H9 (cell line): ENCODE measurements at regions not wholly inside any gene's neighbourhood (a gene's known extent, or its start where the extent isn't known, plus 50 kb on each side); places are given as distances from the start of the nearest gene placed in this dataset.
"Not testable (repeated sequence)": the region's sequence is repeated elsewhere in the genome, so short reads cannot be mapped to it uniquely, and the experiment has no call there.

Source experiments
- DNase-seq: peaks from one replicate; pipeline ENCODE4 v3.0.0-alpha.2; 2017
- H2AFZ ChIP-seq: one replicate; pipeline ENCODE4 v1.6.1; 2013; ENCODE audit warnings: mild to moderate bottlenecking, low read length, control low read depth, moderate library complexity
- H2AK5ac ChIP-seq: 2 replicates; pipeline ENCODE4 v1.6.1; 2013; ENCODE audit warnings: low read length, control low read depth, mixed read lengths; ENCODE audit not compliant: insufficient read length
- H2BK120ac ChIP-seq: one replicate; pipeline ENCODE4 v1.6.1; 2013; ENCODE audit warnings: low read depth, mild to moderate bottlenecking, low read length, control low read depth, inconsistent platforms; ENCODE audit not compliant: poor library complexity, severe bottlenecking
- H2BK12ac ChIP-seq: 2 replicates; pipeline ENCODE4 v1.6.1; 2013; ENCODE audit warnings: low read length, control low read depth, mixed read lengths, low read depth; ENCODE audit not compliant: insufficient read length
- H2BK15ac ChIP-seq: 2 replicates; pipeline ENCODE4 v1.6.1; 2013; ENCODE audit warnings: low read depth, low read length, control low read depth
- H2BK20ac ChIP-seq: one replicate; pipeline ENCODE4 v1.6.1; 2013; ENCODE audit warnings: low read depth, mild to moderate bottlenecking, low read length, control low read depth, inconsistent platforms; ENCODE audit not compliant: poor library complexity, severe bottlenecking
- H2BK5ac ChIP-seq: 2 replicates; pipeline ENCODE4 v1.6.1; 2013; ENCODE audit warnings: low read length, control low read depth, mixed read lengths; ENCODE audit not compliant: insufficient read length
- H3K14ac ChIP-seq: 2 replicates; pipeline ENCODE4 v1.6.1; 2013; ENCODE audit warnings: low read length, control low read depth; ENCODE audit not compliant: insufficient read depth
- H3K18ac ChIP-seq: 2 replicates; pipeline ENCODE4 v1.6.1; 2013; ENCODE audit warnings: low read depth, mild to moderate bottlenecking, mixed read lengths, low read length, control low read depth; ENCODE audit not compliant: insufficient read length
- H3K23ac ChIP-seq: 2 replicates; pipeline ENCODE4 v1.6.1; 2013; ENCODE audit warnings: low read length, control low read depth, mixed read lengths, low read depth; ENCODE audit not compliant: insufficient read length
- H3K23me2 ChIP-seq: 2 replicates; pipeline ENCODE4 v1.6.1; 2013; ENCODE audit warnings: low read depth, mild to moderate bottlenecking, mixed read lengths, low read length, control low read depth; ENCODE audit not compliant: insufficient read length, poor library complexity, severe bottlenecking
- H3K27ac ChIP-seq: 2 replicates; pipeline ENCODE4 v1.5.1; 2013; ENCODE audit warnings: low read length, control low read depth, mixed read lengths, low read depth; ENCODE audit not compliant: insufficient read length
- H3K27me3 ChIP-seq: 2 replicates; pipeline ENCODE4 v1.6.1; 2013; ENCODE audit warnings: low read length, control low read depth, inconsistent platforms; ENCODE audit not compliant: insufficient read depth
- H3K4ac ChIP-seq: 2 replicates; pipeline ENCODE4 v1.6.1; 2013; ENCODE audit warnings: low read depth, mild to moderate bottlenecking, control low read depth, inconsistent platforms, low read length, moderate library complexity
- H3K4me1 ChIP-seq: 2 replicates; pipeline ENCODE4 v1.6.1; 2013; ENCODE audit warnings: low read length, control low read depth, inconsistent platforms; ENCODE audit not compliant: insufficient read depth
- H3K4me2 ChIP-seq: 2 replicates; pipeline ENCODE4 v1.6.1; 2013; ENCODE audit warnings: low read length, control low read depth, mixed read lengths; ENCODE audit not compliant: insufficient read length, insufficient read depth
- H3K56ac ChIP-seq: 2 replicates; pipeline ENCODE4 v1.6.1; 2013; ENCODE audit warnings: low read depth, mild to moderate bottlenecking, mixed read lengths, low read length, control low read depth; ENCODE audit not compliant: insufficient read length
- H3K79me1 ChIP-seq: 2 replicates; pipeline ENCODE4 v1.6.1; 2013; ENCODE audit warnings: low read depth, mild to moderate bottlenecking, moderate library complexity, low read length, control low read depth, inconsistent platforms; ENCODE audit not compliant: insufficient read depth, poor library complexity, severe bottlenecking
- H3K79me2 ChIP-seq: 2 replicates; pipeline ENCODE4 v1.6.1; 2013; ENCODE audit warnings: low read length, control low read depth, inconsistent platforms; ENCODE audit not compliant: insufficient read depth
- H3K9ac ChIP-seq: 2 replicates; pipeline ENCODE4 v1.6.1; 2013; ENCODE audit warnings: low read length, control low read depth, mixed read lengths; ENCODE audit not compliant: insufficient read length; ENCODE audit errors: extremely low read depth
- H3K9me3 ChIP-seq: one replicate; pipeline ENCODE4 v1.6.1; 2013; ENCODE audit warnings: low read depth, low read length, inconsistent platforms; ENCODE audit not compliant: control insufficient read depth
- H3T11ph ChIP-seq: one replicate; pipeline ENCODE4 v1.6.1; 2013; ENCODE audit warnings: mild to moderate bottlenecking, low read length, control low read depth, inconsistent platforms
- H4K20me1 ChIP-seq: one replicate; pipeline ENCODE4 v1.6.1; 2013; ENCODE audit not compliant: control insufficient read depth, insufficient read length, insufficient read depth
- H4K5ac ChIP-seq: 2 replicates; pipeline ENCODE4 v1.6.1; 2013; ENCODE audit warnings: low read depth, mild to moderate bottlenecking, mixed read lengths, low read length, control low read depth; ENCODE audit not compliant: insufficient read length
- H4K8ac ChIP-seq: replicated peaks from 2 replicates; pipeline ENCODE4 v1.6.1; 2013; ENCODE audit warnings: low read length, control low read depth, mixed read lengths, low read depth; ENCODE audit not compliant: insufficient read length
- H4K91ac ChIP-seq: 2 replicates; pipeline ENCODE4 v1.6.1; 2013; ENCODE audit warnings: low read depth, mild to moderate bottlenecking, moderate library complexity, mixed read lengths, low read length, control low read depth; ENCODE audit not compliant: insufficient read length
- H3K27ac Mint-ChIP-seq, 3 experiments: 2 replicates in 2 of 3; 3 replicates in 1 of 3; pipeline ENCODE4 v1.8.0; 2020 to 2021; ENCODE audit warnings: mixed read lengths in 3 of 3, mild to moderate bottlenecking in 1 of 3, moderate library complexity in 1 of 3
- H3K27me3 Mint-ChIP-seq: 2 replicates; pipeline ENCODE4 v1.8.0; 2021; ENCODE audit warnings: low read depth, mild to moderate bottlenecking, moderate library complexity, mixed read lengths
- H3K36me3 Mint-ChIP-seq, 3 experiments: 2 replicates in 2 of 3; 3 replicates in 1 of 3; pipeline ENCODE4 v1.8.0; 2020 to 2021; ENCODE audit warnings: low read depth in 3 of 3, mixed read lengths in 3 of 3; ENCODE audit not compliant: insufficient read depth in 1 of 3
- H3K4me1 Mint-ChIP-seq, 2 experiments: 2 replicates each; pipeline ENCODE4 v1.8.0; 2020; ENCODE audit warnings: mixed read lengths in 2 of 2
- H3K4me3 Mint-ChIP-seq, 2 experiments: 2 replicates in 1 of 2; 3 replicates in 1 of 2; pipeline ENCODE4 v1.8.0; 2020 to 2021; ENCODE audit warnings: mild to moderate bottlenecking in 2 of 2, mixed read lengths in 2 of 2, moderate library complexity in 1 of 2
- H3K9me3 Mint-ChIP-seq, 2 experiments: 2 replicates in 1 of 2; 3 replicates in 1 of 2; pipeline ENCODE4 v1.8.0; 2020; ENCODE audit warnings: mild to moderate bottlenecking in 2 of 2, mixed read lengths in 2 of 2, moderate library complexity in 1 of 2
- WGBS: extraction: QIAGEN DNeasy Blood & Tissue Kit; methylation state at CpG from one replicate; pipeline ENCODE4 v1.1.7; 2013; ENCODE audit warnings: missing lambda C conversion rate, low lambda C conversion rate, mixed read lengths; ENCODE audit not compliant: insufficient read length; ENCODE audit errors: extremely low coverage; 5-methylcytosine and 5-hydroxymethylcytosine counted together
- TF ChIP-seq, protein P1 (sequence below): fragments of 200-600 bp; sonication (generic); conservative IDR thresholded peaks from 3 replicates; pipeline ENCODE4 v1.8.0; 2021; ENCODE audit warnings: antibody characterized with exemption, mild to moderate bottlenecking

DNA sequence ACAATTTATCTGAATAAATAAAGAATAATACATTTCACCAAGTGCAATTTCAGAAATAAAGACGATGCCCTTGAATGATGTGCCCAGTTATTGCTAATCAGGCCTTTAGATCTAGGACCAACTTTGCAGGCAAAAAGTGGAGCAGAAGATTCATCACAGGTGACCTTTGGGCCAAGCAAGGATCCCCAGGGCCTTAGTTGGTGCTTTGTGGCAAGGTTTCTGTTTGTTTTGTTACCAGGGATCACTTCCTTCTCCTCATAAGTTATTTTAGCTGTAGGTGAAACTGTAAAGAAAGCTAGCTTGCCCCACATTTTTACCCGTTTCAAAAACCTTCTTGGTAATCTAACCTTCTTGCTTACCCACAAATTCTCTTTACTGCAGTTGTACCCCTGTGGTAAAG is 323.2 kb downstream of the NEBL start:
- H3K9me3 ChIP-seq = no peaks in the 10 kb centered on the region
- no peak overlapping the region for H3K27ac Mint-ChIP-seq

DNA sequence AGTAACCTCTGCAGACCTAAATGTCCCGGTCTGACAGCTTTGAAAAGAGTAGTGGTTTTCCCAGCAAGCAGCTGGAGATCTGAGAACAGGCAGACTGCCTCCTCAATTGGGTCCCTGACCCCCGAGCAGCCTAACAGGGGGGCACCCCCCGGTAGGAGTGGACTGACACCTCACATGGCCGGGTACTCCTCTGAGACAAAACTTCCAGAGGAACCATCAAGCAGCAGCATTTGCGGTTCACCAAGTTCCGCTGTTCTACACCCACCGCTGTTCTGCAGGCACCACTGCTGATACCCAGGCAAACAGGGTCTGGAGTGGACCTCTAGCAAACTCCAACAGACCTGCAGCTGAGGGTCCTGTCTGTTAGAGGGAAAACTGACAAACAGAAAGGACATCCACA is 341.1 kb downstream of the NEBL start:
- not testable (repeated sequence) for H3K4me2 ChIP-seq, H2AFZ ChIP-seq, H3K79me1 ChIP-seq, H3K23ac ChIP-seq, H3K9me3 ChIP-seq, H3K27me3 ChIP-seq, H3K4me1 ChIP-seq, H3T11ph ChIP-seq, H4K20me1 ChIP-seq, H3K27me3 Mint-ChIP-seq, H2BK120ac ChIP-seq, H2BK15ac ChIP-seq, H2AK5ac ChIP-seq, H4K8ac ChIP-seq, H3K56ac ChIP-seq, H3K27ac ChIP-seq, H3K4ac ChIP-seq, H2BK12ac ChIP-seq, H4K5ac ChIP-seq, H2BK5ac ChIP-seq, H3K4me3 Mint-ChIP-seq, DNase-seq, H3K79me2 ChIP-seq, H3K27ac Mint-ChIP-seq, H3K18ac ChIP-seq, H4K91ac ChIP-seq, H3K9ac ChIP-seq, H2BK20ac ChIP-seq, H3K23me2 ChIP-seq, H3K14ac ChIP-seq, H3K4me1 Mint-ChIP-seq
- Mint-ChIP-seq H3K9me3 (peaks cover 25 to 28% of the 10 kb centered on the region in 2 experiments), H3K36me3 (peaks cover 17 to 28% (median 26%) of the 10 kb centered on the region in 3 experiments)
- WGBS = no CpG with 5 or more reads among the region's 7 CpGs

More for the DNA sequence above, 323.2 kb downstream of the NEBL start:
- Mint-ChIP-seq H3K4me3 (no peak overlapping the region), H3K36me3 (no peaks in the 10 kb centered on the region), H3K4me1 (no peaks in the 10 kb centered on the region; a peak in 1 of 4 replicates), H3K9me3 (no peaks in the 10 kb centered on the region; a peak in 1 of 5 replicates), H3K27me3 (no peaks in the 10 kb centered on the region)
- no peak overlapping the region for H4K91ac ChIP-seq
- H3K4me1 ChIP-seq = no peaks in the 10 kb centered on the region
- no peak overlapping the region for H4K5ac ChIP-seq
- H3K23me2 ChIP-seq = no peaks in the 10 kb centered on the region
- H3K79me1 ChIP-seq = no peaks in the 10 kb centered on the region
- no peaks in the 10 kb centered on the region for H3K27me3 ChIP-seq
- no peak overlapping the region for H2BK20ac ChIP-seq
- H2BK12ac ChIP-seq = no peak overlapping the region
- H3K79me2 ChIP-seq = no peaks in the 10 kb centered on the region
- no peak overlapping the region for H3K27ac ChIP-seq
- no peak overlapping the region for H4K8ac ChIP-seq
- H2AK5ac ChIP-seq = no peak overlapping the region
- H3K9ac ChIP-seq = no peak overlapping the region
- H3T11ph ChIP-seq = no peak overlapping the region
- no peak overlapping the region for H2BK5ac ChIP-seq
- H3K18ac ChIP-seq = no peak overlapping the region
- H3K56ac ChIP-seq = no peak overlapping the region
- no peak overlapping the region for H3K4me2 ChIP-seq
- no peaks in the 10 kb centered on the region for H4K20me1 ChIP-seq
- H2BK15ac ChIP-seq = no peak overlapping the region
- H3K4ac ChIP-seq = no peak overlapping the region
- H3K23ac ChIP-seq = no peak overlapping the region
- no peak overlapping the region for H2BK120ac ChIP-seq
- WGBS = no CpG with 5 or more reads among the region's 2 CpGs
- no peak overlapping the region for H2AFZ ChIP-seq
- no peak overlapping the region for H3K14ac ChIP-seq
- no peak for DNase-seq
- TF ChIP-seq, protein P1, sequence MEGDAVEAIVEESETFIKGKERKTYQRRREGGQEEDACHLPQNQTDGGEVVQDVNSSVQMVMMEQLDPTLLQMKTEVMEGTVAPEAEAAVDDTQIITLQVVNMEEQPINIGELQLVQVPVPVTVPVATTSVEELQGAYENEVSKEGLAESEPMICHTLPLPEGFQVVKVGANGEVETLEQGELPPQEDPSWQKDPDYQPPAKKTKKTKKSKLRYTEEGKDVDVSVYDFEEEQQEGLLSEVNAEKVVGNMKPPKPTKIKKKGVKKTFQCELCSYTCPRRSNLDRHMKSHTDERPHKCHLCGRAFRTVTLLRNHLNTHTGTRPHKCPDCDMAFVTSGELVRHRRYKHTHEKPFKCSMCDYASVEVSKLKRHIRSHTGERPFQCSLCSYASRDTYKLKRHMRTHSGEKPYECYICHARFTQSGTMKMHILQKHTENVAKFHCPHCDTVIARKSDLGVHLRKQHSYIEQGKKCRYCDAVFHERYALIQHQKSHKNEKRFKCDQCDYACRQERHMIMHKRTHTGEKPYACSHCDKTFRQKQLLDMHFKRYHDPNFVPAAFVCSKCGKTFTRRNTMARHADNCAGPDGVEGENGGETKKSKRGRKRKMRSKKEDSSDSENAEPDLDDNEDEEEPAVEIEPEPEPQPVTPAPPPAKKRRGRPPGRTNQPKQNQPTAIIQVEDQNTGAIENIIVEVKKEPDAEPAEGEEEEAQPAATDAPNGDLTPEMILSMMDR = no peak
